Ishikawa (cell line): ENCODE measurements at regions not wholly inside any gene's neighbourhood (a gene's known extent, or its start where the extent isn't known, plus 50 kb on each side); places are given as distances from the start of the nearest gene placed in this dataset.

Source experiments
- CEBPB ChIP-seq: IDR thresholded peaks from 2 replicates; pipeline ENCODE4 v1.6.1; 2012
- CREB1 ChIP-seq: IDR thresholded peaks from 2 replicates; pipeline ENCODE4 v1.6.1; 2012; ENCODE audit warnings: low read depth

DNA sequence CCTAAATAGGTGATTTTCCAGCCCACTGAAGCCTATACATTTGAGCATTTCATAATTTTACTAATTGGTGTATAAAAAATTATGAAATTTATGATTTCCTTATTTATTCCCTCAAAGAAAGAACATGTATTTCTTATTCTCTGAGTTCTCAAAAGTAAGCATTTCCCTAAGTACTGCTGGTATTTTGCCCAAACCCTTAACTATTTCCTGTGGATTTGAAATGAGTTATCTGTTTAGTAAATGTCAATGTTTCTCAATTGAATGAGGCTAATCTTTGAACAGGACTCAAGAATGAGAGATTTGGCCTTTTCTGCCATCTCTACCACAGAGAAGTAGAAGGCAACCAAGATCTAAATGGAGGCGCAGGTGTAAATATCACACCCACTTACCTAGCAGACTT, 751.7 kb downstream of the TLE1 start:
- TF ChIP-seq CREB1 (no peak), CEBPB (no peak)
